DOHH2 (cell line): ENCODE measurements at regions not wholly inside any gene's neighbourhood (a gene's known extent, or its start where the extent isn't known, plus 50 kb on each side); places are given as distances from the start of the nearest gene placed in this dataset.
"Not testable (repeated sequence)": the region's sequence is repeated elsewhere in the genome, so short reads cannot be mapped to it uniquely, and the experiment has no call there.

Experiments used
- H3F3A ChIP-seq: fragments of 200-600 bp; sonication (generic), shearing (Covaris generic); 2 replicates; pipeline ENCODE4 v1.6.0; 2016; ENCODE audit warnings: antibody characterized with exemption, mild to moderate bottlenecking; ENCODE audit not compliant: control insufficient read depth, insufficient read depth
- H3K27ac ChIP-seq: fragments of 200-600 bp; sonication (generic); 2 replicates; pipeline ENCODE4 v1.5.1; 2014; ENCODE audit warnings: low read depth, mild to moderate bottlenecking, low read length, moderate library complexity
- H3K27me3 ChIP-seq: fragments of 200-600 bp; sonication (generic); 2 replicates; pipeline ENCODE4 v1.6.1; 2014; ENCODE audit warnings: mild to moderate bottlenecking, low read length, mixed read lengths; ENCODE audit not compliant: control insufficient read depth
- H3K36me3 ChIP-seq: fragments of 200-600 bp; sonication (generic); 2 replicates; pipeline ENCODE4 v1.6.1; 2014; ENCODE audit warnings: mild to moderate bottlenecking, low read length, moderate library complexity, mixed read lengths; ENCODE audit not compliant: control insufficient read depth
- H3K4me1 ChIP-seq: fragments of 200-600 bp; sonication (generic); 2 replicates; pipeline ENCODE4 v1.6.1; 2014; ENCODE audit warnings: mild to moderate bottlenecking, low read length, mixed read lengths; ENCODE audit not compliant: control insufficient read depth
- H3K4me2 ChIP-seq: fragments of 200-600 bp; sonication (generic); 2 replicates; pipeline ENCODE4 v1.6.0; 2014; ENCODE audit warnings: mild to moderate bottlenecking, low read length, moderate library complexity
- H3K4me3 ChIP-seq: fragments of 200-600 bp; sonication (generic); 2 replicates; pipeline ENCODE4 v1.5.1; 2014; ENCODE audit warnings: mild to moderate bottlenecking, low read length, mixed read lengths
- H3K79me2 ChIP-seq: fragments of 200-600 bp; sonication (generic); 2 replicates; pipeline ENCODE4 v1.6.1; 2014; ENCODE audit warnings: mild to moderate bottlenecking, low read length, mixed read lengths; ENCODE audit not compliant: control insufficient read depth
- H3K9me2 ChIP-seq: fragments of 200-600 bp; sonication (generic); replicated peaks from 2 replicates; pipeline ENCODE4 v1.6.1; 2014; ENCODE audit warnings: mild to moderate bottlenecking, low read length, mixed read lengths; ENCODE audit not compliant: control insufficient read depth
- H3K9me3 ChIP-seq: fragments of 200-600 bp; sonication (generic); 2 replicates; pipeline ENCODE4 v1.6.1; 2014; ENCODE audit warnings: antibody characterized with exemption, low read length, mixed read lengths; ENCODE audit not compliant: control insufficient read depth, insufficient read depth
- H4K20me1 ChIP-seq: fragments of 200-600 bp; sonication (generic); 2 replicates; pipeline ENCODE4 v1.6.0; 2014; ENCODE audit warnings: low read depth, mild to moderate bottlenecking, antibody characterized with exemption, low read length, moderate library complexity; ENCODE audit not compliant: control insufficient read depth, insufficient read depth
- EZH2phosphoT487 ChIP-seq: fragments of 200-600 bp; sonication (generic); IDR thresholded peaks from 2 replicates; pipeline ENCODE4 v1.6.1; 2017; ENCODE audit warnings: borderline replicate concordance, mild to moderate bottlenecking, antibody characterized with exemption, low read length, moderate library complexity, mixed read lengths
- TF ChIP-seq, protein P1 (sequence below): fragments of 200-600 bp; sonication (generic); IDR thresholded peaks from one replicate; pipeline ENCODE4 v1.5.1; 2014; ENCODE audit warnings: antibody characterized with exemption, mild to moderate bottlenecking, low read depth, low read length; ENCODE audit not compliant: poor library complexity, severe bottlenecking

DNA sequence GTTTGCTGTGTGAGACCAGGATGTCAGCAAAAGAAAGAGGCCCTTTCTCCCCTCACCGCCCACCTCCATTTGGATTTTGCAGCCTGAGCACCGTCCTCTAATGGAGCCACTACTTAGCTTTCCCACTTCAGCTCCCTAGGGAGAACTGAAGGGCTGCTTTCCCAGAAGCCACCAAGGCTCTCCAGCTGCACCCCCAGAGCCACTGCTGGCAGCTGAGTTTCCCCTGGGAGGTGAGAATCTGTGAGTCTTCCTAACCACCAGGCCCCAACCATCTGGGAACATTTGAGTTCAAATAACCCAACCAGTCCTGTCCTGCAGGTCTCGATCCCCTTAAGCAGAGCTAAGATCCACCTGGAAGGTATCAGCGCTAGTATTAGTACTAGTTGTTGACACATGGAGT lies 173.1 kb upstream of the USP9X start:
- Histone ChIP-seq H3K79me2 (no peaks in the 10 kb centered on the region), H4K20me1 (no peaks in the 10 kb centered on the region), H3K36me3 (no peaks in the 10 kb centered on the region), H3F3A (no peaks in the 10 kb centered on the region), H3K27me3 (no peaks in the 10 kb centered on the region), H3K4me3 (no peak overlapping the region), H3K9me3 (no peaks in the 10 kb centered on the region), H3K9me2 (no peaks in the 10 kb centered on the region), H3K4me1 (no peaks in the 10 kb centered on the region), H3K4me2 (no peak overlapping the region), H3K27ac (no peak overlapping the region)
- TF ChIP-seq, protein P1, sequence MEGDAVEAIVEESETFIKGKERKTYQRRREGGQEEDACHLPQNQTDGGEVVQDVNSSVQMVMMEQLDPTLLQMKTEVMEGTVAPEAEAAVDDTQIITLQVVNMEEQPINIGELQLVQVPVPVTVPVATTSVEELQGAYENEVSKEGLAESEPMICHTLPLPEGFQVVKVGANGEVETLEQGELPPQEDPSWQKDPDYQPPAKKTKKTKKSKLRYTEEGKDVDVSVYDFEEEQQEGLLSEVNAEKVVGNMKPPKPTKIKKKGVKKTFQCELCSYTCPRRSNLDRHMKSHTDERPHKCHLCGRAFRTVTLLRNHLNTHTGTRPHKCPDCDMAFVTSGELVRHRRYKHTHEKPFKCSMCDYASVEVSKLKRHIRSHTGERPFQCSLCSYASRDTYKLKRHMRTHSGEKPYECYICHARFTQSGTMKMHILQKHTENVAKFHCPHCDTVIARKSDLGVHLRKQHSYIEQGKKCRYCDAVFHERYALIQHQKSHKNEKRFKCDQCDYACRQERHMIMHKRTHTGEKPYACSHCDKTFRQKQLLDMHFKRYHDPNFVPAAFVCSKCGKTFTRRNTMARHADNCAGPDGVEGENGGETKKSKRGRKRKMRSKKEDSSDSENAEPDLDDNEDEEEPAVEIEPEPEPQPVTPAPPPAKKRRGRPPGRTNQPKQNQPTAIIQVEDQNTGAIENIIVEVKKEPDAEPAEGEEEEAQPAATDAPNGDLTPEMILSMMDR, result no peak
- no peak for TF ChIP-seq EZH2phosphoT487

GRCh38 chrX:40912576-40912975 lies 172.7 kb upstream of the USP9X start:
- no peak overlapping the region for H3K4me2 ChIP-seq
- no peaks in the 10 kb centered on the region for H3K9me2 ChIP-seq
- H3K27me3 ChIP-seq, result no peaks in the 10 kb centered on the region
- H3K9me3 ChIP-seq, result no peaks in the 10 kb centered on the region
- no peak overlapping the region for H3K27ac ChIP-seq
- H3K4me1 ChIP-seq, result no peaks in the 10 kb centered on the region
- no peak overlapping the region for H3K4me3 ChIP-seq
- TF ChIP-seq, protein P1, result no peak
- TF ChIP-seq EZH2phosphoT487, result no peak
- H3K36me3 ChIP-seq, result no peaks in the 10 kb centered on the region
- H4K20me1 ChIP-seq, result no peaks in the 10 kb centered on the region
- H3K79me2 ChIP-seq, result no peaks in the 10 kb centered on the region
- no peaks in the 10 kb centered on the region for H3F3A ChIP-seq

DNA sequence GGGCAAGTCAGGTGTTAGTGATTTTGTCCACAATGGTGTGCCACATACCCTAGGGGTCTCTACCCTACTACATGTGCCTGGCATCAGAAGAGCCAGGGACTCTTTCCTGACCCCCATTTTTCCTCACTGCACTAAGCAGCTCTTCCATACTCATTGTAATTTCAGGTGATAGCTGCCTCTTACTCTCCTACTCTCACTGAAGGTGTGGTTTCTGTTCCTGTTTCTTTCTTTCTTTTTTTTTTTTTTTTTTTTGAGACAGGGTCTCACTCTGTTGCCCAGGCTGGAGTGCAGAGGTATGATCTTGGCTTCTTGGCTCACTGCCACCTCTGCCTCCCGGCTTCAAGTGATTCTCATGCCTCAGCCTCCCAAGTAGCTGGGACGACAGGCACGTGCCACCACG lies 164.9 kb upstream of the USP9X start:
- no peaks in the 10 kb centered on the region for H3K36me3 ChIP-seq
- H4K20me1 ChIP-seq, result no peaks in the 10 kb centered on the region
- no peaks in the 10 kb centered on the region for H3F3A ChIP-seq
- TF ChIP-seq EZH2phosphoT487, result no peak
- TF ChIP-seq, protein P1, result no peak
- H3K4me2 ChIP-seq, result no peak overlapping the region
- H3K9me2 ChIP-seq, result no peaks in the 10 kb centered on the region
- no peaks in the 10 kb centered on the region for H3K9me3 ChIP-seq
- no peaks in the 10 kb centered on the region for H3K79me2 ChIP-seq
- no peak overlapping the region for H3K27ac ChIP-seq
- no peaks in the 10 kb centered on the region for H3K27me3 ChIP-seq
- H3K4me1 ChIP-seq, result no peaks in the 10 kb centered on the region
- no peak overlapping the region for H3K4me3 ChIP-seq

- Histone ChIP-seq H3K4me1 (no peaks in the 10 kb centered on the region), H3K79me2 (no peaks in the 10 kb centered on the region), H3K4me3 (no peak overlapping the region), H3K27me3 (no peaks in the 10 kb centered on the region), H3F3A (no peaks in the 10 kb centered on the region), H3K36me3 (no peaks in the 10 kb centered on the region), H3K9me2 (no peaks in the 10 kb centered on the region), H3K9me3 (no peaks in the 10 kb centered on the region), H4K20me1 (no peaks in the 10 kb centered on the region), H3K27ac (no peak overlapping the region), H3K4me2 (no peak overlapping the region)
- no peak for TF ChIP-seq EZH2phosphoT487
- TF ChIP-seq, protein P1, result peak; percentile 28
Measured at GRCh38 chrX:40922307-40922706, 162.9 kb upstream of the USP9X start.

DNA sequence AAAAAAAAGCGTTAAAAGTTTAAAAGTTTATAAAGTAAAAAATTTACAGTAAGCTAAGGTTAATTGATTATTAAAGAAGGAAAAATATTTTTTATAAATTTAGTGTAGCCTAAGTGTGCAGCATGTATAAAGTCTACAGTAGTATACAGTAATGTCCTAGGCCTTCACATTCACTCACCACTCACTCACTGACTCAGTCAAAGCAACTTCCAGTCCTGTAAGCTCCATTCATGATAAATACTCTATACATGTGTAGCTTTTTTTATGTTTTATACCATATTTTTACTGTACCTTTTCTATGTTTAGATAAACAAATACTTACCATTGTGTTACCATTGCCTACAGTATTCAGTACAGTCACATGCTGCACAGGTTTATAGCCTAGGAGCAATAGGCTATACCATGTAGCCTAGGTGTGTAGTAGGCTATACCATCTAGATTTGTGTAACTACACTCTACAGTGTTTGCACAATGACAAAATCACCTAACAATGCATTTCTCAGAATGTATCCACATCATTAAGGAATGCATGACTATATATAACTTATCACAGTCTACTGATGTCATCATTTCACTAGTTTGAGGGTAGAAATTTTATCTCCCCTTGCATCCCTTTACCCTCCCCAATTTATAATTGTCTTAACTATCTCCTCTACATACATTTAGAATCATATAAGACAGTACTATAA lies 158.4 kb upstream of the USP9X start:
- not testable (repeated sequence) for H3K27ac ChIP-seq, H3K9me2 ChIP-seq

More for the DNA sequence above, 158.4 kb upstream of the USP9X start:
- H3K9me3 ChIP-seq, H3K4me1 ChIP-seq, H3F3A ChIP-seq, H3K4me3 ChIP-seq, H3K79me2 ChIP-seq, H3K36me3 ChIP-seq, H3K27me3 ChIP-seq, H3K4me2 ChIP-seq, H4K20me1 ChIP-seq: not testable (repeated sequence)
